ENCODE measurements at regions not wholly inside any gene's neighbourhood (a gene's known extent, or its start where the extent isn't known, plus 50 kb on each side); places are given as distances from the start of the nearest gene placed in this dataset.

DNA sequence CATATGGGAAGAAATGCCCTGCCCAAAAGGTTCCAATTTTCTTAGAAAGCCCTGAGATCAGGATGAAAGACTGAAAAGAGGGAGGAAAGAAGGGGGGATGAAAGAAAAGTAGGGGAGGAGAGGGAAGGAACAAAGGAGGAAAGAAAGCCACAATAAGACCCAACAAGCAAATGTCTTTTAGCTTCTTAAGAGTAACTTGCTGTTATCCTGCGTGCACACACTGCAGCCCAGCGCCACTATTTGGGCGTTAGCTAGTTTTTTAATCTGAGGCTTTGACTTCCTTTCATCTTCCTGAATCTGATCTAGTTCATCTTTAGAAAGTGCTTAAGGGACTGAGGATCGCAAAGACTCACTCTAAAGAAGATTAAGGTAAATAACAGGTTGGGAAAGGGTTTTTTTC lies 77.4 kb upstream of the HDDC2 start (continued):
- TF ChIP-seq, protein P1, sequence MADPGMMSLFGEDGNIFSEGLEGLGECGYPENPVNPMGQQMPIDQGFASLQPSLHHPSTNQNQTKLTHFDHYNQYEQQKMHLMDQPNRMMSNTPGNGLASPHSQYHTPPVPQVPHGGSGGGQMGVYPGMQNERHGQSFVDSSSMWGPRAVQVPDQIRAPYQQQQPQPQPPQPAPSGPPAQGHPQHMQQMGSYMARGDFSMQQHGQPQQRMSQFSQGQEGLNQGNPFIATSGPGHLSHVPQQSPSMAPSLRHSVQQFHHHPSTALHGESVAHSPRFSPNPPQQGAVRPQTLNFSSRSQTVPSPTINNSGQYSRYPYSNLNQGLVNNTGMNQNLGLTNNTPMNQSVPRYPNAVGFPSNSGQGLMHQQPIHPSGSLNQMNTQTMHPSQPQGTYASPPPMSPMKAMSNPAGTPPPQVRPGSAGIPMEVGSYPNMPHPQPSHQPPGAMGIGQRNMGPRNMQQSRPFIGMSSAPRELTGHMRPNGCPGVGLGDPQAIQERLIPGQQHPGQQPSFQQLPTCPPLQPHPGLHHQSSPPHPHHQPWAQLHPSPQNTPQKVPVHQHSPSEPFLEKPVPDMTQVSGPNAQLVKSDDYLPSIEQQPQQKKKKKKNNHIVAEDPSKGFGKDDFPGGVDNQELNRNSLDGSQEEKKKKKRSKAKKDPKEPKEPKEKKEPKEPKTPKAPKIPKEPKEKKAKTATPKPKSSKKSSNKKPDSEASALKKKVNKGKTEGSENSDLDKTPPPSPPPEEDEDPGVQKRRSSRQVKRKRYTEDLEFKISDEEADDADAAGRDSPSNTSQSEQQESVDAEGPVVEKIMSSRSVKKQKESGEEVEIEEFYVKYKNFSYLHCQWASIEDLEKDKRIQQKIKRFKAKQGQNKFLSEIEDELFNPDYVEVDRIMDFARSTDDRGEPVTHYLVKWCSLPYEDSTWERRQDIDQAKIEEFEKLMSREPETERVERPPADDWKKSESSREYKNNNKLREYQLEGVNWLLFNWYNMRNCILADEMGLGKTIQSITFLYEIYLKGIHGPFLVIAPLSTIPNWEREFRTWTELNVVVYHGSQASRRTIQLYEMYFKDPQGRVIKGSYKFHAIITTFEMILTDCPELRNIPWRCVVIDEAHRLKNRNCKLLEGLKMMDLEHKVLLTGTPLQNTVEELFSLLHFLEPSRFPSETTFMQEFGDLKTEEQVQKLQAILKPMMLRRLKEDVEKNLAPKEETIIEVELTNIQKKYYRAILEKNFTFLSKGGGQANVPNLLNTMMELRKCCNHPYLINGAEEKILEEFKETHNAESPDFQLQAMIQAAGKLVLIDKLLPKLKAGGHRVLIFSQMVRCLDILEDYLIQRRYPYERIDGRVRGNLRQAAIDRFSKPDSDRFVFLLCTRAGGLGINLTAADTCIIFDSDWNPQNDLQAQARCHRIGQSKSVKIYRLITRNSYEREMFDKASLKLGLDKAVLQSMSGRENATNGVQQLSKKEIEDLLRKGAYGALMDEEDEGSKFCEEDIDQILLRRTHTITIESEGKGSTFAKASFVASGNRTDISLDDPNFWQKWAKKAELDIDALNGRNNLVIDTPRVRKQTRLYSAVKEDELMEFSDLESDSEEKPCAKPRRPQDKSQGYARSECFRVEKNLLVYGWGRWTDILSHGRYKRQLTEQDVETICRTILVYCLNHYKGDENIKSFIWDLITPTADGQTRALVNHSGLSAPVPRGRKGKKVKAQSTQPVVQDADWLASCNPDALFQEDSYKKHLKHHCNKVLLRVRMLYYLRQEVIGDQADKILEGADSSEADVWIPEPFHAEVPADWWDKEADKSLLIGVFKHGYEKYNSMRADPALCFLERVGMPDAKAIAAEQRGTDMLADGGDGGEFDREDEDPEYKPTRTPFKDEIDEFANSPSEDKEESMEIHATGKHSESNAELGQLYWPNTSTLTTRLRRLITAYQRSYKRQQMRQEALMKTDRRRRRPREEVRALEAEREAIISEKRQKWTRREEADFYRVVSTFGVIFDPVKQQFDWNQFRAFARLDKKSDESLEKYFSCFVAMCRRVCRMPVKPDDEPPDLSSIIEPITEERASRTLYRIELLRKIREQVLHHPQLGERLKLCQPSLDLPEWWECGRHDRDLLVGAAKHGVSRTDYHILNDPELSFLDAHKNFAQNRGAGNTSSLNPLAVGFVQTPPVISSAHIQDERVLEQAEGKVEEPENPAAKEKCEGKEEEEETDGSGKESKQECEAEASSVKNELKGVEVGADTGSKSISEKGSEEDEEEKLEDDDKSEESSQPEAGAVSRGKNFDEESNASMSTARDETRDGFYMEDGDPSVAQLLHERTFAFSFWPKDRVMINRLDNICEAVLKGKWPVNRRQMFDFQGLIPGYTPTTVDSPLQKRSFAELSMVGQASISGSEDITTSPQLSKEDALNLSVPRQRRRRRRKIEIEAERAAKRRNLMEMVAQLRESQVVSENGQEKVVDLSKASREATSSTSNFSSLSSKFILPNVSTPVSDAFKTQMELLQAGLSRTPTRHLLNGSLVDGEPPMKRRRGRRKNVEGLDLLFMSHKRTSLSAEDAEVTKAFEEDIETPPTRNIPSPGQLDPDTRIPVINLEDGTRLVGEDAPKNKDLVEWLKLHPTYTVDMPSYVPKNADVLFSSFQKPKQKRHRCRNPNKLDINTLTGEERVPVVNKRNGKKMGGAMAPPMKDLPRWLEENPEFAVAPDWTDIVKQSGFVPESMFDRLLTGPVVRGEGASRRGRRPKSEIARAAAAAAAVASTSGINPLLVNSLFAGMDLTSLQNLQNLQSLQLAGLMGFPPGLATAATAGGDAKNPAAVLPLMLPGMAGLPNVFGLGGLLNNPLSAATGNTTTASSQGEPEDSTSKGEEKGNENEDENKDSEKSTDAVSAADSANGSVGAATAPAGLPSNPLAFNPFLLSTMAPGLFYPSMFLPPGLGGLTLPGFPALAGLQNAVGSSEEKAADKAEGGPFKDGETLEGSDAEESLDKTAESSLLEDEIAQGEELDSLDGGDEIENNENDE (IDR thresholded peaks at IDR 0.05; ENCODE audit: insufficient replicate concordance, low read length) = no peak
- TF ChIP-seq ASH2L (IDR thresholded peaks at IDR 0.05; ENCODE audit: low read length) = no peak
- no peak for TF ChIP-seq PHF8 (conservative IDR thresholded peaks at IDR 0.05; ENCODE audit: low read depth, low read length)
- TF ChIP-seq TEAD4 (IDR thresholded peaks at IDR 0.05; ENCODE audit: low read depth, low read length) = no peak
- TF ChIP-seq SIRT6 (IDR thresholded peaks at IDR 0.05; ENCODE audit: low read length) = no peak
- no peak for TF ChIP-seq GABPA (IDR thresholded peaks at IDR 0.05; ENCODE audit: borderline replicate concordance, insufficient read depth, low read length)

All from H1 (cell line).